Testis (tissue), 2 donors: ENCODE measurements at regions not wholly inside any gene's neighbourhood (a gene's known extent, or its start where the extent isn't known, plus 50 kb on each side); places are given as distances from the start of the nearest gene placed in this dataset.

Source experiments
- POLR2A ChIP-seq: fragments of 450-650 bp; IDR thresholded peaks from one replicate; pipeline ENCODE4 v1.6.1; 2017; ENCODE audit warnings: antibody characterized with exemption, mild to moderate bottlenecking, moderate library complexity
- TF ChIP-seq, protein P1 (sequence below), 3 experiments: fragments of 450-650 bp in 2 of 3; fragments of 200-600 bp in 1 of 3; sonication (generic) in 1 of 3; IDR thresholded peaks; one replicate each; pipeline ENCODE4 v1.5.1; 2016 to 2019; ENCODE audit warnings: antibody characterized with exemption in 3 of 3, mild to moderate bottlenecking in 2 of 3, moderate library complexity in 1 of 3

DNA sequence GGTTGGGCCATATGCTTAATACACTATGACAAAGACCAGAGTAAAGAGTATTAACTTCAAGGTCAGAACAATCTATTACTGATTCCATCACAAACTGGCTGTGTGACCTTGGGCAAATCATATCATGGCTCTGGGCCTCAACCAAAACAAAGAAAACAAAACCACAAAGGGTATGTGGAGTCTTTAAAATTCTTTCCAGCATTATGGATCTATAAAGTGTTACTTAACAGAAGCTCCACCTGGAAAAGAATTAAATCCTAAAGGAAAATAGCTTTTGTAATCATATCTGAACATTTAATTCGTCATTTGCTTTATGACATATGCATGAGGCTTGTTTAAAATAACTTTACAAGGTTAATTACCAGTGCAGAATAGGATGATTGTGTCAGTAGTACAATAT lies 265.5 kb downstream of the SATB1 start:
- TF ChIP-seq POLR2A = no peak
- TF ChIP-seq, protein P1, sequence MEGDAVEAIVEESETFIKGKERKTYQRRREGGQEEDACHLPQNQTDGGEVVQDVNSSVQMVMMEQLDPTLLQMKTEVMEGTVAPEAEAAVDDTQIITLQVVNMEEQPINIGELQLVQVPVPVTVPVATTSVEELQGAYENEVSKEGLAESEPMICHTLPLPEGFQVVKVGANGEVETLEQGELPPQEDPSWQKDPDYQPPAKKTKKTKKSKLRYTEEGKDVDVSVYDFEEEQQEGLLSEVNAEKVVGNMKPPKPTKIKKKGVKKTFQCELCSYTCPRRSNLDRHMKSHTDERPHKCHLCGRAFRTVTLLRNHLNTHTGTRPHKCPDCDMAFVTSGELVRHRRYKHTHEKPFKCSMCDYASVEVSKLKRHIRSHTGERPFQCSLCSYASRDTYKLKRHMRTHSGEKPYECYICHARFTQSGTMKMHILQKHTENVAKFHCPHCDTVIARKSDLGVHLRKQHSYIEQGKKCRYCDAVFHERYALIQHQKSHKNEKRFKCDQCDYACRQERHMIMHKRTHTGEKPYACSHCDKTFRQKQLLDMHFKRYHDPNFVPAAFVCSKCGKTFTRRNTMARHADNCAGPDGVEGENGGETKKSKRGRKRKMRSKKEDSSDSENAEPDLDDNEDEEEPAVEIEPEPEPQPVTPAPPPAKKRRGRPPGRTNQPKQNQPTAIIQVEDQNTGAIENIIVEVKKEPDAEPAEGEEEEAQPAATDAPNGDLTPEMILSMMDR (IDR thresholded peaks at IDR 0.05) = no peak
